H9 (cell line): ENCODE measurements at regions not wholly inside any gene's neighbourhood (a gene's known extent, or its start where the extent isn't known, plus 50 kb on each side); places are given as distances from the start of the nearest gene placed in this dataset.

Source experiments
- DNase-seq: peaks from one replicate; pipeline ENCODE4 v3.0.0-alpha.2; 2017
- H2AFZ ChIP-seq: one replicate; pipeline ENCODE4 v1.6.1; 2013; ENCODE audit warnings: mild to moderate bottlenecking, low read length, control low read depth, moderate library complexity
- H2AK5ac ChIP-seq: 2 replicates; pipeline ENCODE4 v1.6.1; 2013; ENCODE audit warnings: low read length, control low read depth, mixed read lengths; ENCODE audit not compliant: insufficient read length
- H2BK120ac ChIP-seq: one replicate; pipeline ENCODE4 v1.6.1; 2013; ENCODE audit warnings: low read depth, mild to moderate bottlenecking, low read length, control low read depth, inconsistent platforms; ENCODE audit not compliant: poor library complexity, severe bottlenecking
- H2BK12ac ChIP-seq: 2 replicates; pipeline ENCODE4 v1.6.1; 2013; ENCODE audit warnings: low read length, control low read depth, mixed read lengths, low read depth; ENCODE audit not compliant: insufficient read length
- H2BK15ac ChIP-seq: 2 replicates; pipeline ENCODE4 v1.6.1; 2013; ENCODE audit warnings: low read depth, low read length, control low read depth
- H2BK20ac ChIP-seq: one replicate; pipeline ENCODE4 v1.6.1; 2013; ENCODE audit warnings: low read depth, mild to moderate bottlenecking, low read length, control low read depth, inconsistent platforms; ENCODE audit not compliant: poor library complexity, severe bottlenecking
- H2BK5ac ChIP-seq: 2 replicates; pipeline ENCODE4 v1.6.1; 2013; ENCODE audit warnings: low read length, control low read depth, mixed read lengths; ENCODE audit not compliant: insufficient read length
- H3K14ac ChIP-seq: 2 replicates; pipeline ENCODE4 v1.6.1; 2013; ENCODE audit warnings: low read length, control low read depth; ENCODE audit not compliant: insufficient read depth
- H3K18ac ChIP-seq: 2 replicates; pipeline ENCODE4 v1.6.1; 2013; ENCODE audit warnings: low read depth, mild to moderate bottlenecking, mixed read lengths, low read length, control low read depth; ENCODE audit not compliant: insufficient read length
- H3K23ac ChIP-seq: 2 replicates; pipeline ENCODE4 v1.6.1; 2013; ENCODE audit warnings: low read length, control low read depth, mixed read lengths, low read depth; ENCODE audit not compliant: insufficient read length
- H3K23me2 ChIP-seq: 2 replicates; pipeline ENCODE4 v1.6.1; 2013; ENCODE audit warnings: low read depth, mild to moderate bottlenecking, mixed read lengths, low read length, control low read depth; ENCODE audit not compliant: insufficient read length, poor library complexity, severe bottlenecking
- H3K27ac ChIP-seq: 2 replicates; pipeline ENCODE4 v1.5.1; 2013; ENCODE audit warnings: low read length, control low read depth, mixed read lengths, low read depth; ENCODE audit not compliant: insufficient read length
- H3K27me3 ChIP-seq: 2 replicates; pipeline ENCODE4 v1.6.1; 2013; ENCODE audit warnings: low read length, control low read depth, inconsistent platforms; ENCODE audit not compliant: insufficient read depth
- H3K4ac ChIP-seq: 2 replicates; pipeline ENCODE4 v1.6.1; 2013; ENCODE audit warnings: low read depth, mild to moderate bottlenecking, control low read depth, inconsistent platforms, low read length, moderate library complexity
- H3K4me1 ChIP-seq: 2 replicates; pipeline ENCODE4 v1.6.1; 2013; ENCODE audit warnings: low read length, control low read depth, inconsistent platforms; ENCODE audit not compliant: insufficient read depth
- H3K4me2 ChIP-seq: 2 replicates; pipeline ENCODE4 v1.6.1; 2013; ENCODE audit warnings: low read length, control low read depth, mixed read lengths; ENCODE audit not compliant: insufficient read length, insufficient read depth
- H3K56ac ChIP-seq: 2 replicates; pipeline ENCODE4 v1.6.1; 2013; ENCODE audit warnings: low read depth, mild to moderate bottlenecking, mixed read lengths, low read length, control low read depth; ENCODE audit not compliant: insufficient read length
- H3K79me1 ChIP-seq: 2 replicates; pipeline ENCODE4 v1.6.1; 2013; ENCODE audit warnings: low read depth, mild to moderate bottlenecking, moderate library complexity, low read length, control low read depth, inconsistent platforms; ENCODE audit not compliant: insufficient read depth, poor library complexity, severe bottlenecking
- H3K79me2 ChIP-seq: 2 replicates; pipeline ENCODE4 v1.6.1; 2013; ENCODE audit warnings: low read length, control low read depth, inconsistent platforms; ENCODE audit not compliant: insufficient read depth
- H3K9ac ChIP-seq: 2 replicates; pipeline ENCODE4 v1.6.1; 2013; ENCODE audit warnings: low read length, control low read depth, mixed read lengths; ENCODE audit not compliant: insufficient read length; ENCODE audit errors: extremely low read depth
- H3K9me3 ChIP-seq: one replicate; pipeline ENCODE4 v1.6.1; 2013; ENCODE audit warnings: low read depth, low read length, inconsistent platforms; ENCODE audit not compliant: control insufficient read depth
- H3T11ph ChIP-seq: one replicate; pipeline ENCODE4 v1.6.1; 2013; ENCODE audit warnings: mild to moderate bottlenecking, low read length, control low read depth, inconsistent platforms
- H4K20me1 ChIP-seq: one replicate; pipeline ENCODE4 v1.6.1; 2013; ENCODE audit not compliant: control insufficient read depth, insufficient read length, insufficient read depth
- H4K5ac ChIP-seq: 2 replicates; pipeline ENCODE4 v1.6.1; 2013; ENCODE audit warnings: low read depth, mild to moderate bottlenecking, mixed read lengths, low read length, control low read depth; ENCODE audit not compliant: insufficient read length
- H4K8ac ChIP-seq: replicated peaks from 2 replicates; pipeline ENCODE4 v1.6.1; 2013; ENCODE audit warnings: low read length, control low read depth, mixed read lengths, low read depth; ENCODE audit not compliant: insufficient read length
- H4K91ac ChIP-seq: 2 replicates; pipeline ENCODE4 v1.6.1; 2013; ENCODE audit warnings: low read depth, mild to moderate bottlenecking, moderate library complexity, mixed read lengths, low read length, control low read depth; ENCODE audit not compliant: insufficient read length
- H3K27ac Mint-ChIP-seq, 3 experiments: 2 replicates in 2 of 3; 3 replicates in 1 of 3; pipeline ENCODE4 v1.8.0; 2020 to 2021; ENCODE audit warnings: mixed read lengths in 3 of 3, mild to moderate bottlenecking in 1 of 3, moderate library complexity in 1 of 3
- H3K27me3 Mint-ChIP-seq: 2 replicates; pipeline ENCODE4 v1.8.0; 2021; ENCODE audit warnings: low read depth, mild to moderate bottlenecking, moderate library complexity, mixed read lengths
- H3K36me3 Mint-ChIP-seq, 3 experiments: 2 replicates in 2 of 3; 3 replicates in 1 of 3; pipeline ENCODE4 v1.8.0; 2020 to 2021; ENCODE audit warnings: low read depth in 3 of 3, mixed read lengths in 3 of 3; ENCODE audit not compliant: insufficient read depth in 1 of 3
- H3K4me1 Mint-ChIP-seq, 2 experiments: 2 replicates each; pipeline ENCODE4 v1.8.0; 2020; ENCODE audit warnings: mixed read lengths in 2 of 2
- H3K4me3 Mint-ChIP-seq, 2 experiments: 2 replicates in 1 of 2; 3 replicates in 1 of 2; pipeline ENCODE4 v1.8.0; 2020 to 2021; ENCODE audit warnings: mild to moderate bottlenecking in 2 of 2, mixed read lengths in 2 of 2, moderate library complexity in 1 of 2
- H3K9me3 Mint-ChIP-seq, 2 experiments: 2 replicates in 1 of 2; 3 replicates in 1 of 2; pipeline ENCODE4 v1.8.0; 2020; ENCODE audit warnings: mild to moderate bottlenecking in 2 of 2, mixed read lengths in 2 of 2, moderate library complexity in 1 of 2
- WGBS: extraction: QIAGEN DNeasy Blood & Tissue Kit; methylation state at CpG from one replicate; pipeline ENCODE4 v1.1.7; 2013; ENCODE audit warnings: missing lambda C conversion rate, low lambda C conversion rate, mixed read lengths; ENCODE audit not compliant: insufficient read length; ENCODE audit errors: extremely low coverage; 5-methylcytosine and 5-hydroxymethylcytosine counted together
- TF ChIP-seq, protein P1 (sequence below): fragments of 200-600 bp; sonication (generic); conservative IDR thresholded peaks from 3 replicates; pipeline ENCODE4 v1.8.0; 2021; ENCODE audit warnings: antibody characterized with exemption, mild to moderate bottlenecking

DNA sequence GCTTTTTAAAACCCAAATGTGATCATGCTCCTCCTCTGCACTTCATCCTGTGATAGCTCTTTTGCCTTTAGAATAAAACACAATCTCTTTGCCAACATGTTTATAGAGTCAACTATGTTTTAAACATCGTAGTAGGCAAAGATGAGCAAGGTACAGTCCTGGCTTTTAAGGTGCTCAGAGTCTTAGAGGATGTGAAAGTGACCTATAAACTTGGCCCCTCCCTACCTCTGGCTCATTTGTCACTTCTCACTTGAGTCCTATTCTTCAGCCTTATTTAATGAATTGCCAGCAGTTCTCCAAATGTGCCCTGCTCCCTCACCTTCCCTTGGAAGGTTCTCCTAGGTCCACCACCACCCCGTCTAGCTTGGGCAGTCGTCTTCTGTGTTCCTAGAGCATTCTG lies 617.0 kb upstream of the NR5A2 start:
- Histone ChIP-seq H3T11ph (no peak overlapping the region), H3K27me3 (no peaks in the 10 kb centered on the region), H3K23me2 (no peaks in the 10 kb centered on the region), H3K27ac (no peak overlapping the region), H2BK15ac (no peak overlapping the region), H3K9me3 (no peaks in the 10 kb centered on the region), H3K9ac (no peak overlapping the region), H3K4ac (no peak overlapping the region), H4K20me1 (no peaks in the 10 kb centered on the region), H3K79me1 (no peaks in the 10 kb centered on the region), H3K4me2 (no peak overlapping the region), H3K4me1 (peaks cover 3% of the 10 kb centered on the region; the same call in 1 of the 2 replicates), H2BK5ac (no peak overlapping the region), H2BK20ac (no peak overlapping the region), H3K56ac (no peak overlapping the region), H4K8ac (no peak overlapping the region), H2AK5ac (no peak overlapping the region), H2BK120ac (no peak overlapping the region), H4K91ac (no peak overlapping the region), H3K18ac (no peak overlapping the region), H2BK12ac (no peak overlapping the region), H3K23ac (no peak overlapping the region), H3K79me2 (no peaks in the 10 kb centered on the region), H2AFZ (no peak overlapping the region), H3K14ac (no peak overlapping the region), H4K5ac (no peak overlapping the region)
- DNase-seq = no peak
- no peak overlapping the region for H3K4me3 Mint-ChIP-seq
- TF ChIP-seq, protein P1, sequence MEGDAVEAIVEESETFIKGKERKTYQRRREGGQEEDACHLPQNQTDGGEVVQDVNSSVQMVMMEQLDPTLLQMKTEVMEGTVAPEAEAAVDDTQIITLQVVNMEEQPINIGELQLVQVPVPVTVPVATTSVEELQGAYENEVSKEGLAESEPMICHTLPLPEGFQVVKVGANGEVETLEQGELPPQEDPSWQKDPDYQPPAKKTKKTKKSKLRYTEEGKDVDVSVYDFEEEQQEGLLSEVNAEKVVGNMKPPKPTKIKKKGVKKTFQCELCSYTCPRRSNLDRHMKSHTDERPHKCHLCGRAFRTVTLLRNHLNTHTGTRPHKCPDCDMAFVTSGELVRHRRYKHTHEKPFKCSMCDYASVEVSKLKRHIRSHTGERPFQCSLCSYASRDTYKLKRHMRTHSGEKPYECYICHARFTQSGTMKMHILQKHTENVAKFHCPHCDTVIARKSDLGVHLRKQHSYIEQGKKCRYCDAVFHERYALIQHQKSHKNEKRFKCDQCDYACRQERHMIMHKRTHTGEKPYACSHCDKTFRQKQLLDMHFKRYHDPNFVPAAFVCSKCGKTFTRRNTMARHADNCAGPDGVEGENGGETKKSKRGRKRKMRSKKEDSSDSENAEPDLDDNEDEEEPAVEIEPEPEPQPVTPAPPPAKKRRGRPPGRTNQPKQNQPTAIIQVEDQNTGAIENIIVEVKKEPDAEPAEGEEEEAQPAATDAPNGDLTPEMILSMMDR = no peak
- H3K9me3 Mint-ChIP-seq = peaks cover 0 to 10% of the 10 kb centered on the region in 2 experiments; a peak in 2 of 5 replicates
- peaks cover 0 to 8% (median 0%) of the 10 kb centered on the region in 3 experiments; a peak in 2 of 7 replicates for H3K36me3 Mint-ChIP-seq
- H3K27me3 Mint-ChIP-seq = no peaks in the 10 kb centered on the region
- WGBS = no CpG with 5 or more reads among the region's 3 CpGs
- H3K27ac Mint-ChIP-seq = no peak overlapping the region; a peak in 1 of 7 replicates
- peaks cover 4 to 9% of the 10 kb centered on the region in 2 experiments for H3K4me1 Mint-ChIP-seq
